Mesodermal cell (in vitro differentiated cells): ENCODE measurements at regions not wholly inside any gene's neighbourhood (a gene's known extent, or its start where the extent isn't known, plus 50 kb on each side); places are given as distances from the start of the nearest gene placed in this dataset.

Experiments used
- H3K27ac ChIP-seq: 2 replicates; pipeline ENCODE4 v1.7.0; 2013; ENCODE audit warnings: mild to moderate bottlenecking, low read depth, low read length, moderate library complexity; ENCODE audit not compliant: severe bottlenecking
- H3K36me3 ChIP-seq: 2 replicates; pipeline ENCODE4 v1.7.1; 2013; ENCODE audit warnings: mild to moderate bottlenecking, low read length, moderate library complexity; ENCODE audit not compliant: control insufficient read depth, insufficient read depth
- H3K4me1 ChIP-seq: one replicate; pipeline ENCODE4 v1.7.1; 2013; ENCODE audit warnings: mild to moderate bottlenecking, low read length; ENCODE audit not compliant: insufficient read depth, control insufficient read depth, poor library complexity, severe bottlenecking
- H3K4me3 ChIP-seq: 2 replicates; pipeline ENCODE4 v1.7.0; 2013; ENCODE audit warnings: low read length, control low read depth, mild to moderate bottlenecking; ENCODE audit not compliant: insufficient read depth, poor library complexity, severe bottlenecking; ENCODE audit errors: extremely low read depth
- H3K9me3 ChIP-seq: 2 replicates; pipeline ENCODE4 v1.7.1; 2013; ENCODE audit warnings: mild to moderate bottlenecking, low read length, moderate library complexity; ENCODE audit not compliant: control insufficient read depth
- WGBS, 2 experiments: methylation state at CpG; one replicate each; pipeline ENCODE4 v1.1.5; 2013; ENCODE audit warnings: missing lambda C conversion rate in 2 of 2; ENCODE audit not compliant: insufficient coverage in 2 of 2; 5-methylcytosine and 5-hydroxymethylcytosine counted together

GRCh38 chr16:55033225-55034156 lies 102.8 kb downstream of the IRX5 start:
- no peak overlapping the region for H3K4me3 ChIP-seq
- no peaks in the 10 kb centered on the region for H3K36me3 ChIP-seq
- WGBS, 2 experiments: 93 to 94% methylated on average over 16 to 21 of the region's 28 CpGs
- H3K27ac ChIP-seq: no peak overlapping the region
- H3K9me3 ChIP-seq: no peaks in the 10 kb centered on the region
- H3K4me1 ChIP-seq: no peaks in the 10 kb centered on the region

GRCh38 chr16:55035029-55035428 lies 104.4 kb downstream of the IRX5 start:
- no peak overlapping the region for H3K4me3 ChIP-seq
- no peaks in the 10 kb centered on the region for H3K4me1 ChIP-seq
- no peak overlapping the region for H3K27ac ChIP-seq
- 36% methylated on average over 8 of the region's 9 CpGs for WGBS, 2 experiments
- H3K9me3 ChIP-seq: no peaks in the 10 kb centered on the region
- H3K36me3 ChIP-seq: no peaks in the 10 kb centered on the region

- Histone ChIP-seq H3K9me3 (no peaks in the 10 kb centered on the region), H3K4me3 (no peak overlapping the region), H3K36me3 (no peaks in the 10 kb centered on the region), H3K27ac (no peak overlapping the region), H3K4me1 (no peaks in the 10 kb centered on the region)
- 90 to 100% methylated on average over 2 of the region's 4 CpGs for WGBS, 2 experiments
Measured at GRCh38 chr16:55035956-55036355, 105.3 kb downstream of the IRX5 start.

- no peak overlapping the region for H3K27ac ChIP-seq
Measured at GRCh38 chr16:55036371-55036821, 105.7 kb downstream of the IRX5 start.

DNA sequence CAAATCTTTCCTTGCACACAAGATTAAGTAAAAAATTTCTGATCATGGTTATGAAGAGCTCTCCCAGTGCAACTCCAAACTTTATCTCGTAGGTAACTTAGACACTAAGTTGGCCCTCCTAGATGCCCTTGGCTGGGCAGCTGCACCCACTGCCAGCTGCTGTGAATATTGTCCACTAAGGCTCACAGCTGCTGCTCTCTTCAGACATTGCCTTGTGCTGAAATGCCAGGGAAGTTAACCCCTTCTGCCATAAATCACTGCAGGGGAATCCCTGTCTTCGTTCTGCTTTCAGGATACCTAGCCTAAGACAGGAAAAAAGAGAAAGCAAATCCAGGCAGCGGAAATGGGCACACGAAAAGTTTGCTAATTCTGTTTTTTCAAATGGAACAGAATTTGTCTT lies 106.4 kb downstream of the IRX5 start:
- Histone ChIP-seq H3K9me3 (no peaks in the 10 kb centered on the region), H3K36me3 (no peaks in the 10 kb centered on the region), H3K27ac (no peak overlapping the region), H3K4me3 (no peak overlapping the region), H3K4me1 (no peaks in the 10 kb centered on the region)
- WGBS, 2 experiments: 93 to 100% methylated on average over 1 to 3 of the region's 4 CpGs

More at GRCh38 chr16:55036371-55036821, 105.7 kb downstream of the IRX5 start:
- Histone ChIP-seq H3K9me3 (no peaks in the 10 kb centered on the region), H3K36me3 (no peaks in the 10 kb centered on the region), H3K4me1 (no peaks in the 10 kb centered on the region), H3K4me3 (no peak overlapping the region)
- WGBS, 2 experiments: 89 to 95% methylated on average over 10 to 13 of the region's 14 CpGs

DNA sequence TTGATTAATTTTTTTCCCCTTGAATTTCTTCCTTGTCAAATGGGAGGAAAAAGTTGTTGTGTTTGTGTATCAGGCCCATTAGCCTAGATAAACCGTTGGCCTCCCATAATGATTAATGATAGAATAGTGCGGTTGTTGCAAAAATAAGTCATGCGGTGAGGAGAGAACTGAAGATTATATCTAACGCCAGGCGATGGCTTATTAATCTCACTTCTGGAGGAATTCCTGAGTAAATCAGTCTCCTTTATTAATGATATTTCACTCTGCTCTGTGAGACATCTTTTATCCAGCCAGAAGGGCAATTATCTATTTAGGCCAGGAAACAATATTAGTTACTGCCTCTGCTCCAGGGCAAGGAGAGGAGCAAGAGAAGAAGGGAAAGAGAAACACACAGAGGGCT lies 107.3 kb downstream of the IRX5 start:
- Histone ChIP-seq H3K27ac (no peak overlapping the region), H3K9me3 (no peaks in the 10 kb centered on the region), H3K36me3 (no peaks in the 10 kb centered on the region), H3K4me1 (no peaks in the 10 kb centered on the region), H3K4me3 (no peak overlapping the region)
- 90 to 100% methylated on average over 3 of the region's 5 CpGs for WGBS, 2 experiments

DNA sequence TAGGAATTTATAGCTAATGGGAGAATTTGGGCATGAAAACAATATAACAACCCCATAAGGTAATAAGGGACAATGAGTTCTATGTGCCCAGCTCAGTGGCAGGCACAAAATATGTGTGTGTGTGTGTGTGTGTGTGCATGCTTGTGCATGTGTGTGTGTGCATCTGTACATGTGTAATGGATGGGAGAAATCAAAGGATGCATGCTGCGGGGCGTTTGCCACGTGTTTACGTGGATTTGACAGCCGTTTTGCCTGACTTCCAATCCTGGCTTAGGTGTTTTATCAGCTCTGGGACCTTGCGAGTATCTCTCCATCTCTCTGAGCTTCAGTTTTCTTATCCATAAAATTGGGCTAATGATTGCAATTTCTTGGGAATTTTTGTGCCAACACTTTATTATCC lies 108.4 kb downstream of the IRX5 start:
- Histone ChIP-seq H3K36me3 (no peaks in the 10 kb centered on the region), H3K9me3 (no peaks in the 10 kb centered on the region), H3K4me1 (no peaks in the 10 kb centered on the region), H3K4me3 (no peak overlapping the region), H3K27ac (no peak overlapping the region)
- 76 to 86% methylated on average over 6 of the region's 6 CpGs for WGBS, 2 experiments

- Histone ChIP-seq H3K4me3 (no peak overlapping the region), H3K36me3 (no peaks in the 10 kb centered on the region), H3K4me1 (no peaks in the 10 kb centered on the region), H3K27ac (no peak overlapping the region), H3K9me3 (no peaks in the 10 kb centered on the region)
- WGBS, 2 experiments: 88 to 92% methylated on average over 6 of the region's 6 CpGs
Measured at GRCh38 chr16:55039511-55039910, 108.8 kb downstream of the IRX5 start.

GRCh38 chr16:55039931-55040330 lies 109.3 kb downstream of the IRX5 start:
- no peak overlapping the region for H3K27ac ChIP-seq
- WGBS, 2 experiments: 84 to 96% methylated on average over 4 to 7 of the region's 8 CpGs
- H3K4me1 ChIP-seq: no peaks in the 10 kb centered on the region
- no peak overlapping the region for H3K4me3 ChIP-seq
- H3K36me3 ChIP-seq: no peaks in the 10 kb centered on the region
- no peaks in the 10 kb centered on the region for H3K9me3 ChIP-seq

GRCh38 chr16:55040366-55041086 lies 109.9 kb downstream of the IRX5 start:
- no peaks in the 10 kb centered on the region for H3K9me3 ChIP-seq
- no peak overlapping the region for H3K27ac ChIP-seq
- WGBS, 2 experiments: 84 to 86% methylated on average over 9 to 17 of the region's 19 CpGs
- H3K4me3 ChIP-seq: no peak overlapping the region
- H3K36me3 ChIP-seq: no peaks in the 10 kb centered on the region
- no peaks in the 10 kb centered on the region for H3K4me1 ChIP-seq
